AG04449 (cell line): ENCODE measurements at regions not wholly inside any gene's neighbourhood (a gene's known extent, or its start where the extent isn't known, plus 50 kb on each side); places are given as distances from the start of the nearest gene placed in this dataset.

Experiments
- CTCF ChIA-PET: fragments of 350-600 bp; formaldehyde crosslinking; extraction: SDS; loops from one replicate; lab custom pipeline; 2021; ENCODE audit warnings: antibody characterized with exemption; lab: Yijun Ruan, JAX
- POLR2A ChIA-PET: fragments of 400-600, 350-600 bp; formaldehyde crosslinking; extraction: SDS; loops from one replicate; lab custom pipeline; 2020; ENCODE audit warnings: antibody characterized with exemption, inconsistent platforms; lab: Yijun Ruan, JAX
- DNase-seq: peaks from one replicate; pipeline ENCODE4 v3.0.0-alpha.2; 2010; ENCODE audit warnings: low read depth, low spot score
- H3K4me3 ChIP-seq: 2 replicates; pipeline ENCODE4 v1.5.1; 2011; ENCODE audit warnings: low read depth, mild to moderate bottlenecking, control low read depth, low read length
- TF ChIP-seq, protein P1 (sequence below): IDR thresholded peaks from one replicate; pipeline ENCODE4 v1.5.1; 2011; ENCODE audit warnings: mild to moderate bottlenecking, moderate library complexity, low read length, control low read depth, inconsistent platforms; ENCODE audit not compliant: insufficient read depth; ENCODE audit errors: missing control alignments

DNA sequence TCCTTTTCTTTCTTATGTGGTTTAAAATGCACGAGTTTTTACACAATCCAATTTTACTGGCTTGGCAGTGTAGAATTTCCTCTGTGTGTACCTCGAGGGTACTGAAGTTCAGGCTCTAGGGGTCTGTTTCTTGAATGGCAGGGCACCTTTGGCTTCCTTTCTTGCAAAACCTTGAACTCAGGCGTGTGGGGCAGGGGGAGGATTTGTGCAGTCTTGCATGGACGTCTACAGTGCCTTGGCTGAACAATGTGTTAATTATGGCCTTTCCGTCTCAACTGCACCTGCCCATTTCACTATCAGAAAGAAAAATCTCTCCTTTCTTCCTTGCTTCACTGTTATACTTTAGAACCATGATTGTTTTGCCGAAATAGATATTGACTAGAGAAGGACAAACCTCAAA is 570.9 kb downstream of the INHBA start:
- ChIA-PET CTCF (interaction anchor here (1.5 kb wide), 1 partner anchor 564 kb away, joined by 4 read pairs; no protein-coding TSS in a partner anchor), POLR2A (no interaction called here)
- DNase-seq = no peak
- TF ChIP-seq, protein P1, sequence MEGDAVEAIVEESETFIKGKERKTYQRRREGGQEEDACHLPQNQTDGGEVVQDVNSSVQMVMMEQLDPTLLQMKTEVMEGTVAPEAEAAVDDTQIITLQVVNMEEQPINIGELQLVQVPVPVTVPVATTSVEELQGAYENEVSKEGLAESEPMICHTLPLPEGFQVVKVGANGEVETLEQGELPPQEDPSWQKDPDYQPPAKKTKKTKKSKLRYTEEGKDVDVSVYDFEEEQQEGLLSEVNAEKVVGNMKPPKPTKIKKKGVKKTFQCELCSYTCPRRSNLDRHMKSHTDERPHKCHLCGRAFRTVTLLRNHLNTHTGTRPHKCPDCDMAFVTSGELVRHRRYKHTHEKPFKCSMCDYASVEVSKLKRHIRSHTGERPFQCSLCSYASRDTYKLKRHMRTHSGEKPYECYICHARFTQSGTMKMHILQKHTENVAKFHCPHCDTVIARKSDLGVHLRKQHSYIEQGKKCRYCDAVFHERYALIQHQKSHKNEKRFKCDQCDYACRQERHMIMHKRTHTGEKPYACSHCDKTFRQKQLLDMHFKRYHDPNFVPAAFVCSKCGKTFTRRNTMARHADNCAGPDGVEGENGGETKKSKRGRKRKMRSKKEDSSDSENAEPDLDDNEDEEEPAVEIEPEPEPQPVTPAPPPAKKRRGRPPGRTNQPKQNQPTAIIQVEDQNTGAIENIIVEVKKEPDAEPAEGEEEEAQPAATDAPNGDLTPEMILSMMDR = no peak
- no peak overlapping the region for H3K4me3 ChIP-seq

DNA sequence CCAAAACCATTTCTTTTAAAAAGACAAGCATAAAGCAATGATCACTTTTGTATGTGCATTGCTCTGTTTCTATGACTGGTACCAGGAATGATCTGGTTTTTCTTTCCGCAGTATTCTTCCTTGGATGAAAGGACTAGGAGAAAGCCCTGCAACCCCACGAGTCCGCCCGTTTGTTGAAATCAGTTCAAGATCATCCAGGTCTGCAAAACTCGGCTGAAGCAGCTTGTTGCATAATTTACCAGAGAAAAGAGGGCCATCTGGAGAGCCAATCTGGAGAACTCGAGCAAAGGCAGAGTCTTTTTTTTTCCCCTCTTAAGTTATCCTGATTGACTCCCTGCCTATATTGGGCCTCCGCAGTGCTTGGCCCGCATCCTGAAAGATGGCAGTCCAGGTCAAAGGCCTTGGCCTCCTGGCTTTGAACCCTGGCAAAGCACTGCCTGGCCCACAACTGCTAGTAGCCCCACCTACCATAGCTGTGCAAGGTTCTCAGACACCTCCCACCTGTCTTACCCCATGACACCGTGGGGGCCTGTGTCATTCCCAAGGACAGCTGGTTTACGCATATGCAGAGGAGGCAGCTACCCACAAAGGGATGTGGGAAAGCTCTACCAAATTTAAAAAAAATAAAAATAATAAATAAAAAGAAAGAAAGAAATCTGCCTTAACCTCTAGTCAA is 572.2 kb downstream of the INHBA start:
- DNase-seq = no peak
- ChIA-PET CTCF (interaction anchor here (1.4 kb wide), 1 partner anchor 8 kb away, joined by 3 read pairs; no protein-coding TSS in a partner anchor), POLR2A (no interaction called here)
- H3K4me3 ChIP-seq = no peak overlapping the region
- TF ChIP-seq, protein P1 = no peak

DNA sequence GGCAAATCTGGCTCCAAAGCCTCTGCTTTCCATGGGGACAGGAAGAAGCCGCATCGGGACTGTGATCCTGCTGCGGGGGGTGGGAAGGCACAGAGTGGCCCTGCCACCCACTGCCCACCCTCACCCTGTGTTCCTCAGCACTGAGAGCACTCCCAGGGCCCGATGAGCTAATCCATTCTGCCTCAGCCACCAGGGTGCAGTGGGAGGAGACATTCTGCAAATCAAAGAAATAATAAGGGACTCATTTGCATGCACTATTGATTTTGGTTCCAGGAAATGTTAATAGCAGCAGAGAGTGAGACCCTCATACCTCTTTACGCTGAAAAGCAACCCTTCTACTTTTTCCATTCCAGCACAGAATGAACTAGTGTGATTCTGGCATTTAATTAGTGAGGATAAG is 572.8 kb downstream of the INHBA start:
- H3K4me3 ChIP-seq = no peak overlapping the region
- TF ChIP-seq, protein P1 = no peak
- ChIA-PET CTCF (interaction anchor here (1.4 kb wide), 1 partner anchor 8 kb away, joined by 3 read pairs; no protein-coding TSS in a partner anchor), POLR2A (no interaction called here)
- no peak for DNase-seq

DNA sequence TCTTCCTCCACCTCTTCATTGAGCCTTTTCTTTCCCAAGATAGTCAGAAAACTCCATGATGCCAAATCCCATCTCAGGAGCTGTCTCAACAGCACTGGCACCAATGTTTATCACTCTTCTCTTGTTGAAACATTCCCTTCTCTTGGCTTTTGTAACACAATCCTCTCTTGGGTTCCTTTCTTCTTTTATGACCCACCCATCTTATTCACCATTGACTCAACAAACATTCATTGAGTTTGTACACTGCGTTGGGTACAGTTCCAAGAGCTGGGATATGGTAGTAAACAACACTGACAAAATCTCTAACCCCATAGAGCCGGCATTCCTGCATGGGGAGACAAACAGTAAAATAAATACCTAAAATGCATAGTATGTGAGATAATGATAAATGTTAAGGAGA is 577.5 kb downstream of the INHBA start:
- no peak overlapping the region for H3K4me3 ChIP-seq
- DNase-seq = no peak
- TF ChIP-seq, protein P1 = no peak
- POLR2A ChIA-PET = no interaction called here
- CTCF ChIA-PET = interaction anchor here (1.6 kb wide), 1 partner anchor 8 kb away, joined by 4 read pairs; no protein-coding TSS in a partner anchor

DNA sequence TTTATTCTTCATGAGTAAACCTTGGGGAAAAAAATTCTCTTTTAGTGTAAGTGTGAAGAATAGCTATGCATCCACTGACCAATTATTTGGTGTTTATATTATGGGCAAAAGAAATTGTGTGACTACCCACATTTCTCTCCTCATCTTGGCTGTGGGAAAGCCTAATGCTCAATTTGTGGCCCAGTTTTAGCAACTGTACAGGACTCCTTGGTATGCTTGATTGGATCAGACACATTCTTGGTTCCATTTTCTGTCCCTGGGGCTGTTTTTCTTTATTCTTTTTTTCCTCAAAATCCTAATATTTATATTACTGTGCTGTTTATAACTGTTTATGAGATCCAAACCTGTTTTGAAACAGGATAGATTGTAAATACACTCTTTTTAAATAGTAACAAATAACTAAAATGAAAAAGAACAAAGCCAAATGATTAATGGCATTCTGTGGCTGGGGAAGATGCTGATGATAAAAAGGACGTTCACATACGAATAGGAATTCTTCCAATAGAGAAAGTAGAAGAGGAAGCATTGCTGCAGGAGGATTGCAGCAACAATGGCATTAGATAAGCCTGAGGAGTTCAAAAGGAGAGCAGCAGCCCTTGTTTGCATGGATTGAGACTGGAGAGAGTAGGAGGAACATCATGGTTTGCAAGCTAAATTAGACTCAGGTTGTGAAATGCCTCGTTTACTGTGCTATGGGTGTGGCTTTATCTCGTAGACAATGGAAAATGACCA is 580.5 kb downstream of the INHBA start:
- POLR2A ChIA-PET = no interaction called here
- H3K4me3 ChIP-seq = no peak overlapping the region
- TF ChIP-seq, protein P1 = no peak
- no peak for DNase-seq
- CTCF ChIA-PET = interaction anchor here (0.6 kb wide), 1 partner anchor 8 kb away, joined by 3 read pairs; no protein-coding TSS in a partner anchor

DNA sequence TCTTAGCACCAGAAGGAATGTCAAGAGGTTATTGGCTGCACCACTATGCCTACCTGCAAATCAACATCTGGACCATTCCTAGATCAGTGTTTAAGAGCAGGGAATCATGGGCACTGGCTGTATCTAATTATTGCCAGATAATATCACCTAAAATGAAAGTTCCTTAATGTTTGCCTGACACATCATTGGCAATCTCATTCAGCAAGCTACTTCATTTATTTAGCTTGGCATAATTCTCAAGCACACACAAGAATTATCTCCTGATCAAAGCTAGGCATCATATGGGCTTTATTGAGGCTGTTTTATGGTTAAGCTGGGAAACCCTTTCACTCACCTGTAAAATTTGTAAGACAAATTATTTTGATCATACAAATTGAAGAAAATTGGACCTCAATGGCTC is 581.7 kb downstream of the INHBA start:
- no peak for DNase-seq
- CTCF ChIA-PET = interaction anchor here (0.9 kb wide), 1 partner anchor 17 kb away, joined by 3 read pairs; no protein-coding TSS in a partner anchor

More for the DNA sequence above, 581.7 kb downstream of the INHBA start:
- TF ChIP-seq, protein P1 = no peak
- H3K4me3 ChIP-seq = no peak overlapping the region
- POLR2A ChIA-PET = no interaction called here
